T47D (cell line): ENCODE measurements at regions not wholly inside any gene's neighbourhood (a gene's known extent, or its start where the extent isn't known, plus 50 kb on each side); places are given as distances from the start of the nearest gene placed in this dataset.

Source experiments
- DNase-seq, 2 experiments: peaks; one replicate each; pipeline versions ENCODE4 v3.0.0 to v3.0.0-alpha.2; 2011 to 2012; ENCODE audit warnings: low read depth in 1 of 2, low spot score in 1 of 2
- JUND ChIP-seq: IDR thresholded peaks from 2 replicates; pipeline ENCODE4 v1.6.1; 2012; ENCODE audit warnings: low read depth
- in situ Hi-C: cut with HindIII; loops from 2 replicates; pipeline ENCODE4 v1.10.0; 2016; ENCODE audit warnings: low sequenced_read_pairs, low pct_unique_long_range_greater_than_20kb

DNA sequence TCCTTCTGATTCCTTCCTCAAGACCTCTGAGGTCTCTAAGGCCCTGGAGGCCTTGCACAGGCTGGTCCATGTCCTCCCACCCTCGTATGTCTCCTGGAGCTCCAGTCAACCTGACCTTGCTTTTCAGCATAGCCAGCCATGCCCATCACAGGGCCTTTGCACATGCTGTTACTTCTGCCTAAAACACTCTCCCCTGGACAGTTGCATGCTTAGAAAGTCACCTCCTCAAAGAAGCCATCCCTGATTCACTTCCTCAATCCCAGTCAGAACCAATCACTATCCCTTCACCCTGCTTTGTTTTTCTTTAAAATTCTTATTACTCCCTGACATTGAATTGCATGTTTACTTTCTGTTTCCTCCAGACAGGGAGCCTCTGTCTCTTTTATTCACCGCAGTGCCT lies 322.1 kb upstream of the CCL2 start:
- no peak for DNase-seq
- in situ Hi-C loops, result no loop called here
- TF ChIP-seq JUND, result no peak

DNA sequence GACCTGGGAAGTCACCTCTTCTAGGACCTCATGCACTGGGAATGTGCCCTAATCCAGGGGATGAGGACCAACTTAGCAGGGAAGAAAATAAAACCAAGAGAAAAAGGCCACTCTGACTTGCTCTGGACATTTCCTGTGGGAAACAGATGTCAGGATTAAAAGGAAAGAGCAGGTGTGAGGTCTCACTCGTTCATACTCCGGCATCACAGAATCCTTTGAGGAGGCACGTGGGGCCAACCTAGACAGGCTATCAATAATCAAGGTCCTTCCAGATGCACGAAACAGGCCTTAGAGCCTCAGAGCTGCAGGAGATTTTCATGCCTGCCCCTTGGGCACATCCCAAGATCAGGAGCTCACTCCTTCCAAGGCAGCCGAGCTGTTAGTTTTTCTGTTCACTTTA lies 321.5 kb upstream of the CCL2 start:
- no peak for TF ChIP-seq JUND
- DNase-seq, result no peak
- in situ Hi-C loops, result no loop called here

DNA sequence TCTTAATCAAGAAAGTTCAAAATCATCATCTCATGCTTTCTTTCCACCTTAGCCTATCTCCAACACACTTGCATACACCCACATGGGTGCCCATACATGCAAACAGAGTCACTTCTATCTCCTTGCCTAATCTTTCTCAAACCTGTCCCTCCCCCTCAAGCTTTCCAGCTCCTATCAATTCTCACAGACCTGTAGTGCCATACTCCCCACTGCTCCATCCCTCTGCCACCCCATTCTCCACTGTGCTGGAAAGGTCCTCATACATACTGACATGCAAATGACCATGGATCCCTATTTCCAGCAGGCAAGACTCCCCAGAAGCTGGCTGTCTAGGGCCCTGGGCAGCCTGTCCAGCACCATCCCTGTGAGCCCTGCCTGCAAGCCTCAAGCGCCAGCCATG lies 320.4 kb upstream of the CCL2 start:
- no peak for TF ChIP-seq JUND
- in situ Hi-C loops, result no loop called here

DNA sequence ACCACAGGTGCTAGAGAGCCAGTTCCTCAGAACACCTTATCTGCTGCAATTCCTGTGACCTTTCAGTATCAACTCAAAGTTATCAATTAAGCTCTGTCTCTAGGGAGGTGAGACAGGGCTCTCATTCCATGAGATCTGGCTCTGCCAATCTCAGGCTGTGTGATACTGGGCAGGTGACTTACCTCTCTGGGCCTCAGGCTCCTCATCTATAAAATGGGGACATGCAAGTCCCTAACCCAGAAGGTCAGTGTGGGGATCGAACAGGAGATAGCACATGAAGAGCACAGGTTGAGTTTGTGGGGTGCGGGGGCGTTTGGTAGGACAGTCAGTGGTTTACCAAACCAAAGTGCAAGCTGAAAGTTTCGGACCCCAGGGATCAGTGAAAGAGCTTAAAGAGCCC lies 319.3 kb upstream of the CCL2 start:
- no peak for TF ChIP-seq JUND
- no peak for DNase-seq
- in situ Hi-C loops, result no loop called here

More for the DNA sequence above, 320.4 kb upstream of the CCL2 start:
- DNase-seq, result no peak

DNA sequence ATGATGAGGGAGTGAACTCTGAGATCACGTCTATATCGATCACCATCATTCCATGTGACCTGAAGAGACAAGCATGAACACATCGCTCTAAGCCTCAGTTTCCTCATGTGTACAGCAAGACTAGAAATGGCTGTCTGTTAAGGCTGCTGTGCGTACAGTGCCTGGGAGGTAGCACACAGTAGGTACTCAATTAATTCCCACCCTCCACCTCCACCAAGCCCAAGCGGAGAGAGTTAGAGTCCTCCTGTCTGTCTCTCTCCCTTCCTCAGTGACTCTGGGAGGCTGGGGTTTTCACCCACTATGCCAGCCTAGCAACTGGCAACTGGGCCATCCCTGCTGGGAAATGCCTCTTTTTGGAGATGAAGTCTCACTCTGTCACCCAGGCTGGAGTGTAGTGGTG lies 318.3 kb upstream of the CCL2 start:
- no peak for TF ChIP-seq JUND
- in situ Hi-C loops, result no loop called here
- DNase-seq, result no peak

DNA sequence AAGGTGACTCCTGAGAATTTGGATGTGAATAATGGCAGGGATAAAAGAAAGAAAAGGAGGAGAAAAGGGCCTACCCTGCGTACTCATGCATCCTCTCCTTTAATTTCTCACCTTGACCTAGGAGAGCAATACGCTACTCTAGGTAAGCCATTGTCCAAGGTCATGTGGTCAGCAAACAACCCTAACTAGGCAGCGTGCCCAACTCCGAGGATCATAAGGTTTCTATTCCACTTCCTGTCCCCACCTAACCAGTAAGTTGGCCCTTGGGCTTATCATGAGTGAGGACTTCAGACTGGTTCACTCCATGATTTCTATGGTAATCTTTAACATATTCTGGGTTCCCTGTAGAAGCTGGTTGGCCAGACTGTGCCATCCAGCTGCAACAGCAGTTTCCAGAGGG lies 315.1 kb upstream of the CCL2 start:
- in situ Hi-C loops, result no loop called here
- no peak for DNase-seq
- TF ChIP-seq JUND, result no peak

DNA sequence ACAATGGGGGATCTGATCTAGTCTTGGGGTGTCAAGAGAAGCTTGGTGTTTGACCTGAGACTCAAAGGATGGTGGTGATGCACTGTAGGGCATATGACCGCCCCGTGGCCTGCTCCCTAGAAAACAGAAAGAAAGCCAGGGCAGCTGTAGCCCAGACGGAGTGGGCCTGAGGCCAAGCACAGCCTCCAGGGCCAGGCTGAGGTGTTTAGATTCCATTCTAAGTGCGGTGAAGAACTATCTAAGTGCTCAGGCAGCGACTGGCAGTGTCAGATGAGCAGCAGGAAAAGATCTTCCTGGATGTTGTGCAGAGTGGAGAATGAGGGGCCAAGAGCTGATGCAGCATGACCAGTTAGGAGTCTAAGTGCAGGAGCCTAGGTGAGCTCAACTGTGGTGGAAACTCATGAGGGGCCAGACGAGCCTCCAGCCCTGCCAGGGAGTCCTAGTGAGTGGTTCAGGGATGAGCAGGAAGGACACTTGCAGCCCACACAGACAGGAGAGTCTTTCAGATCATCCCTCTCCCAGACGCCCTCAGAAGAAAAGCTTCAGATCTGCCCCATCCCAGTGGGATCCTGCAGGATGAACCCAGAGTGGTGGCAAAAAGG lies 314.2 kb upstream of the CCL2 start:
- in situ Hi-C loops, result no loop called here
- no peak for DNase-seq
- TF ChIP-seq JUND, result no peak

DNA sequence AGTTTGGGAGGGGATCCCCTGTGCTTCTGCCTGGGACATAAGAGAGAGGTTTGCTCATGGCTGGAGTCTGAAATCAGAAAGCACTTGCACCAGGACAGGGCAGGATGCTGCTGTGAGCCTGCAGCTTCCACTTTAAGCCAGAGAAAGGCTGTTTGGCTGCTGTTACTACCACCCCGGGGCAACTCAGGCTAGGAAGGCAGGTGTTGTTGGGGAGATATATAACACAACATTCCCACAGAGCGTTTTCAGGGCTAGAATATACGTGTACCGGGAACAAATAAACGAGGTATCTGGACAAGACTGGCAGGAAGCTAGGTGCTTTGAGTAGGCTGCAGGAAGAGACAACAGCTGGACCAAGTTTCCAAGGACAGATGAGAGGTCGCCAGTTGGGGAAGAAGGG lies 313.3 kb upstream of the CCL2 start:
- TF ChIP-seq JUND, result no peak
- DNase-seq, result no peak
- in situ Hi-C loops, result no loop called here

DNA sequence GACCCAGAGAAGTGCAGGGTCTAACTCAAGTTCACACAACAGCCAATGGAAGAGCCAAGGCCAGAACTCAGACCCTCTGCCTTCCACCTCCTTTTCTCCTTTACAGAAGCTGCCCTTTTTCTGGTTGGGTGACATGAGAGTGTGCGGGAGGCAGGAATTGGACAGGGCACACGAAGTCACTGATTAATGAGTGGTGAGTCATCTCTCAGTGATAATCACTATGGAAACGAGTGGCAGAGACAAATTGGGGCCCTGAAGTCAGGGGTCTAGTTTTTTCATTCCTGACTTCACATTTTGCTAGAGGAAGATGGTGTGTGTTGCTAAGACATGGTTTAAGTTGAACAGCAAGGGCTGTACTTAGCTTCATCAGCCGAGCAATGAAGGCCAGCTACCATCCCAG lies 312.7 kb upstream of the CCL2 start:
- no peak for TF ChIP-seq JUND
- in situ Hi-C loops, result no loop called here
- DNase-seq, result no peak

DNA sequence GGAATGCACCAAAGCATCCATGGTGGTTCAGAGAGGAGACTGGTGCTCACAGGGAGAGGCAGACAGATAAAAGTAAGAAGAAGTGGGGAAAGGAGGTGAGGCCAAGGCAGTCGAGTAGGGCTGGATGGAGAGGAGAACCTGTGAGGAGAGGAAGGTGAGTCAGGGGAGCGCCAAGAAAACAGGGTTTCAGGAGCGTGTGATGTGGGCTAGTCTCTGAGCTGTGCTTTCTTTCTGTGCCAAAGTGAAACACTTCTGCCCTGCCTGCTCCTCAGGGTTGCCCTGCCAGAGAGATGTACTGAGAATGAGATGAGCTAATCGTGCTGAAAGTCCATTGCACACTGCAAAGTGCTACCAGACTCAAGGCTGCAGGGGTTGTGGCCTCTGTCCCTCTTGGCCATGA lies 310.7 kb upstream of the CCL2 start:
- no peak for TF ChIP-seq JUND
- no peak for DNase-seq
- in situ Hi-C loops, result no loop called here

DNA sequence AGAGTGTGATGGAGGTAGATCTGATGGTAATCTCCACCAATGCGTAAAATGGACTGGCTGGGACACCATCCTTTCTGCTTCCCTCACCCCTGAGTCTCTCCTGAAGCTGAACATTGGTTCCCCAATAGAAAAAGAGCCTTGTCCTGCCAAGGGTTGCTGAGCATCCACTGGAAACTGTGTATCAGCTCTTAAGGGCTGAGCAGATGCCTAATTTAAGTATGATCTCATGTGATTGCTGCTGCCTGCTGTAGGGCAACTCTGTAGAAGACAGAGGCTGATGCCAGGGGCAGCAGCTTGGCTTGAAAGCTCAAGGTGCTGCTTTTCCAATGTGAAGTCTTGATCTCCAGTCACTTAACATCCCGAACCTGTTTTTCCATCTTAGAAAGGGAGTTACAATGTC lies 310.3 kb upstream of the CCL2 start:
- DNase-seq, result no peak
- no peak for TF ChIP-seq JUND
- in situ Hi-C loops, result no loop called here

DNA sequence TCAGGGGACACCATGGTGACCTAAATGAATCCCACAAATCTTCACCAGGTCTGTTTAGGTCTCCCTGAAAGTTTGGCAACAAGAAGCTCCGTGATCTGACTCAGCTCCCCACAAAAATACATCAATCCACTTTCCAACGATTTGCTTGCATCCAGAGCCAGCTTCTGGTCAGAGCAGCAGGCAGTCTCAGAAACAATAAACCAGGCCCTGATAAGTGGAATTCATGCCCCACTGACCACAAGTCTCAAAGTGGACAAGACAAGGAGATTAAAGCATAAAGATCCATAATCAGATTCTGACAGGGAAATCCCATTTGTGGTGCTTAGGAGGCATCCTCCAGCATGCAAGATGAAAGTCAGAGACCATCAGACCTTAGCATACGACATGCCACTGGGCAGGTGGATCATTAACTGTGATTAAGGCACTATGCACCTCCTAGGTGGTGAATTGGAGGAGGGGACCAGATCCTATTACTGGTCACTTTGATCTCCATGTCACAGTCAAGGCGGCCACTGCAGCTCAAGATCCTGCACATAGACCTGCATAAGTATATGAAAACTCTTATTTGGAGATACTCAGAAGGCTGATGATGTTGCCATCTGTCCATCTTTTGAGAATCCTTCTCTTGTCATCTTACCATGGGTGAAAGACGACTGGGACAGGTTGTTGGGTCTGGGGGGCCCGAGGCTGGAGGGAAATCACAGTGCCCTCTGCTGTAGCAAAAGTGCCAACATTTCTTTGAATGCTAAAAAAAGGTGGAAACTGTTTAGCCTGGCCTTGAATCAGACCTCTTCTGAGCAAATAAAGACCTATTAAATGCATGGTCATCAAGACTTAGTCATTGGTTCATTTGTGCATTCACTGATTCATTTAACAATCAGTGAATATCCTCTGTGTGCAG lies 309.2 kb upstream of the CCL2 start:
- in situ Hi-C loops, result no loop called here
- TF ChIP-seq JUND, result no peak
- DNase-seq, result no peak

DNA sequence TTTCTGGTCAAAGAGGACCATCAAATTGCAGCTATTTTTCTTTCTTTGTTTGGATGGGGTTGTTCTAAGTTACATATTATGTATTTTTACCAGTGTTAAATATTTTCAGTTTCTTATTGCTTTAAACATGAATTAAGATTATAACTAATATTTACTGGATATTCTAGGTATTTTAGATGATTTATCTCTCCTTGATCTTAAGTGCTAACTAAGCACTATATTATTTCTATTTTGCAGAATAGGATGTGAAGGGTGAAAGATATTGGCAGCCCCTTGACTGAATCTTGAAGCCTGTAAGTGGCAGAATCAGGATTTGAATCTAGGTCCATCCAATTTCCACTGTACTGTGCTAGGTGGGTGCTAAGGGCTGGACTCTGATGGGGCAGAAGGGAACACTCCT lies 307.3 kb upstream of the CCL2 start:
- no peak for DNase-seq
- TF ChIP-seq JUND, result no peak
- in situ Hi-C loops, result no loop called here

DNA sequence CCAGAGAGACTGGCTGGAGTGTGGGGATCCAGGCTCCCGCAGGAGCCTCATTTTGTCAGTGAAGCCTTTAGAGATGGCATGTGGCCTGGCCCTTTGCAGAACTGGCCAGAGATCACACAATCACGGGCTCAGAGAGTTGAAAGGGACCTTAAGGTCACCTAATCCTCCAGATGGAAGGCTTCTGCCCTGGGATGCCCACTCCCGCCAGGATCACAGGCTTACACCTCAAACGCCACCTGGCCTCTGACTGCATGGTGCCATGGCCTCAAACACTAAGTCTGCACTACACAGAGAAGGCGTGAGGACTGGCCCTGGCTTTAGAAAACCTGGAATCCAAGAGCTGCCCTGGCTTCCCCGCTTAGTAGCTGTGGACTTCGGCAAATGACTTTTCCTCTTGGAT lies 306.8 kb upstream of the CCL2 start:
- DNase-seq, result no peak
- no peak for TF ChIP-seq JUND
- in situ Hi-C loops, result no loop called here
